Esophagus muscularis mucosa (tissue), 4 donors: ENCODE measurements at regions not wholly inside any gene's neighbourhood (a gene's known extent, or its start where the extent isn't known, plus 50 kb on each side); places are given as distances from the start of the nearest gene placed in this dataset.

ENCODE experiments used
- EP300 ChIP-seq: sonication (generic); formaldehyde crosslinking; IDR thresholded peaks from one replicate; pipeline ENCODE4 v1.6.1; 2017; ENCODE audit warnings: antibody characterized with exemption
- POLR2A ChIP-seq: fragments of 450-650 bp; IDR thresholded peaks from one replicate; pipeline ENCODE4 v1.6.1; 2017; ENCODE audit warnings: antibody characterized with exemption, moderate library complexity, mild to moderate bottlenecking, low read depth
- TF ChIP-seq, protein P1 (sequence below), 3 experiments: fragments of 200-600 bp in 2 of 3; fragments of 450-650 bp in 1 of 3; sonication (generic) in 2 of 3; IDR thresholded peaks; one replicate each; pipeline ENCODE4 v1.5.1; 2017 to 2019; ENCODE audit warnings: antibody characterized with exemption in 3 of 3, mild to moderate bottlenecking in 2 of 3, moderate library complexity in 1 of 3

DNA sequence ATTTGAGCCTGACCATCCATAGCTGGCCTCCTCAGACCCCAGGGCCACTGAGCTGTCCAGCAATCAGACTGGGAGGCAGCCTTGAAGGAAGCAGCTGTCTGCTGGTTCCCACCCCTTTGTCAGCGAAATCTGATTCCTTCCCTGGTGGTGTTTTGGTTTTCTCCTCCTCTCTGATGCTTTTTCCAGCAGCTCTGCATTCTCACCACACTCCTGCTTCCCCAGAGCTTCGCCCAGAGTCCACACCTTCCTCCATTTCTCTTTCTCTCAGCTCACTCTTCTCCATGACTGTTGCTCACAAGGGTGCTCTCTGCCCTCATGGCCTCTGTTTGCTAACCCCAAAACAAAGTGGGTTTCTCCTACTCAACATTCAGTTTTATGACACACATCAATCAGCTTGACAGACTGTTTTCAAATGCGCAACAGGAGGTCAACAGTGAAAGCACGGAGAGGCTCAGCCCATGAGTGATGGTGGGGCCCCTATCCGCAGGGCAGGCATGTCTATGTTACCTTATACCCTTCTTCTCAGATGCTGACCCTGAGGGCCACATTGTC is 130.6 kb upstream of the MTNR1B start:
- TF ChIP-seq, protein P1, sequence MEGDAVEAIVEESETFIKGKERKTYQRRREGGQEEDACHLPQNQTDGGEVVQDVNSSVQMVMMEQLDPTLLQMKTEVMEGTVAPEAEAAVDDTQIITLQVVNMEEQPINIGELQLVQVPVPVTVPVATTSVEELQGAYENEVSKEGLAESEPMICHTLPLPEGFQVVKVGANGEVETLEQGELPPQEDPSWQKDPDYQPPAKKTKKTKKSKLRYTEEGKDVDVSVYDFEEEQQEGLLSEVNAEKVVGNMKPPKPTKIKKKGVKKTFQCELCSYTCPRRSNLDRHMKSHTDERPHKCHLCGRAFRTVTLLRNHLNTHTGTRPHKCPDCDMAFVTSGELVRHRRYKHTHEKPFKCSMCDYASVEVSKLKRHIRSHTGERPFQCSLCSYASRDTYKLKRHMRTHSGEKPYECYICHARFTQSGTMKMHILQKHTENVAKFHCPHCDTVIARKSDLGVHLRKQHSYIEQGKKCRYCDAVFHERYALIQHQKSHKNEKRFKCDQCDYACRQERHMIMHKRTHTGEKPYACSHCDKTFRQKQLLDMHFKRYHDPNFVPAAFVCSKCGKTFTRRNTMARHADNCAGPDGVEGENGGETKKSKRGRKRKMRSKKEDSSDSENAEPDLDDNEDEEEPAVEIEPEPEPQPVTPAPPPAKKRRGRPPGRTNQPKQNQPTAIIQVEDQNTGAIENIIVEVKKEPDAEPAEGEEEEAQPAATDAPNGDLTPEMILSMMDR (IDR thresholded peaks at IDR 0.05), result no peak
- TF ChIP-seq EP300, result no peak
- no peak for TF ChIP-seq POLR2A
